HPDE6-E6E7 (cell line): ENCODE measurements at regions not wholly inside any gene's neighbourhood (a gene's known extent, or its start where the extent isn't known, plus 50 kb on each side); places are given as distances from the start of the nearest gene placed in this dataset.

Experiments
- DNase-seq: peaks from one replicate; pipeline ENCODE4 v3.0.0; 2011; ENCODE audit warnings: missing footprints; ENCODE audit errors: extremely low spot score

DNA sequence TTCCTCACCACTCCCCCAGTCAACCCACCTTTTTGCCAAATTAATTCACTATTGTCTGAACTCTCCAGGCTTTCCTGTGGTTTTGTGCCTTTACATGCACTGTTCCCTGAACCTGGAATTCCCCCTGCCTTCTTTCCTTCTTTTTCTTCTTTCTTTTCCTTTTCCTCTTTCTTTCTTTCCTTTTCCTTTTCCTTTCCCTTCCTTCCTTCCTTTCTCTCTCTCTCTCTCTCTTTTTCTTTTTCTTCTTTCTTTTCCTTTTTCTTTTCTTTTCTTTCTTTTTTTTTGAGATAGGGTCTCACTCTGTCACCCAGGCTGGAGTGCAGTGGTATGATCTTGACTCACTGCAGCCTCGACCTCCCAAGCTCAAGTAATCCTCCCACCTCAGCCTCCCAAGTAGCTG is 56.6 kb upstream of the CDC42BPA start:
- DNase-seq, result no peak

GRCh38 chr1:227372726-227373130 is 54.4 kb upstream of the CDC42BPA start:
- no peak for DNase-seq

DNA sequence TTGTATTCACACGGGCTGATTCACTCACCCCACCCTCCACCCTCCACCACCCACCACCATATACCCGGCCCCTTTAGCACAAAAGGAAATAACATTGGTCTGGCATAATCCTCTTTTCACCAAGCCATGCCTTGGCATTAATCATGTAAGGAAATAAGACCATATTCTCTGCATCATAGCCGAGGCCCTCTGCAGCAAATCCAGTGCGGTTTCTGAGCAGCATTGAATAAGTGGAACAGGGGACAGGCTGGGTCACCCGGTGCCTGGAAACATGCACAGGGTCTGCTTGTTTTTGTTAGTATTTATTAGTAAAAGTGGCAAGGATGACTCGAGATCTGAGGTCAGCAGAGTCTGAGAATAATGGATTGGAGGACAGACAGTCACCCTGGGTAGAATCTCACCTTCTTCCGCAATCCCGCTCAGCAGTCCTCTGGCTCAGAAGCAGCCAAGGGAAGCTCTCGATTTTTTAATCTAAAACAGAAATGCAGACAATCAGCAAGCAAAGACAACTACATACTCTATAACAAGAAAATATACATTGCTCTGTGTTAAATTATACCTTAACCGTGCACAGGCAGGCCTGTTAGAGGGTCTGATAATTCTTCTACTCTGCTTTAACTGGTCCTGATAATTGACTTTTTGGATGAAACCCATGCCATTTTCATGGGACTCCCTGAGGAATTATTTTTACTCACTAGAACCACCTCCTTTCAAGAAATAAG is 52.4 kb upstream of the CDC42BPA start:
- DNase-seq, result peak; percentile 12

DNA sequence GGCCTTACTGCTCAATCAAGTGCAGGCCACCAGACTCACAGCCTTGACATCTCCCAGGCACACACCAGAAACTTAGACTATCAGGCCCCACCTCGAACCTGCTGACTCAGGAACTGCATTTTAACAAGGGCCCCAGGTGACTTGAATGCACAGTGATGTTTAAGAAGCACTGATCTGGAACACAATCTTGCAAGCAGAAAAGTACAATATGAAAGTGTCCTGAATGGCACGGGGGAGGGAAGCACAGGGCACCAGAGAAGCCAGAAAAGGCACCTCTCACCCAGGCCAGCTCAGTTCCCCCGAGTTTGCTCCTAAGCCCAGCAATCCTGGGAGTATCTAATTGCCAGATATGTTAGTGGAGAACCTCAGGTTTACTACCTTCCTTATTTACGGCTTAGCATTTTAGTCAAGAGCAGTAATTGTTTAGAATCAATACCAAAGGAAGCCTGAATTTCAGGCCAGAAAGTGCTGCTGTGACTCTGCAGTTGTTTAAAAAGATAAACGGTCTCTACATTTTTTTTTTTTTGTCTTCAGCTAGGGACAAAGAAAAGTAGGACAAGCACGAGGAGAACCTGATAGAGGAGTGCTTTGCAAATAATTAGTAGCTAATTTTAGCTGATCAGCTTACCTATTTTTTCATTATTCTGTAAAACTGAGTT is 50.9 kb upstream of the CDC42BPA start:
- no peak for DNase-seq
